ENCODE measurements at regions not wholly inside any gene's neighbourhood (a gene's known extent, or its start where the extent isn't known, plus 50 kb on each side); places are given as distances from the start of the nearest gene placed in this dataset.
A peak's percentile ranks its signal among the peaks of the same experiment; 100 is the strongest.
"Not testable (repeated sequence)": the region's sequence is repeated elsewhere in the genome, so short reads cannot be mapped to it uniquely, and the experiment has no call there.

- intact Hi-C loops (cut with DNase I; ENCODE audit: low total_unique reads) = no loop called here
- no peak for DNase-seq
- H3K9me3 ChIP-seq = no peaks in the 10 kb centered on the region
Measured at GRCh38 chr4:18608908-18609533, 587.5 kb upstream of the LCORL start.

DNA sequence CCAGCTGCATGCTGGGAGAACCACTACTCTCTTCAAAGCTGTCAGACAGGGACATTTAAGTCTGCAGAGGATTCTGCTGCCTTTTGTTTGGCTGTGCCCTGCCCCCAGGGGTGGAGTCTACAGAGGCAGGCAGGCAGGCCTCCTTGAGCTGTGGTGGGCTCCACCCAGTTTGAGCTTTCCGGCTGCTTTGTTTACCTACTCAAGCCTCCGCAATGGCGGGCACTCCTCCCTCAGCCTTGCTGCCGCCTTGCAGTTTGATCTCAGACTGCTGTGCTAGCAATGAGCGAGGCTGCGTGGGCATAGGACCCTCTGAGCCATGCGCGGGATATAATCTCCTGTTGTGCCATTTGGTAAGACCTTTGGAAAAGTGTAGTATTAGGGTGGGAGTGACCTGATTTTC is 581.1 kb upstream of the LCORL start:
- H3K36me3 ChIP-seq; H3K27ac ChIP-seq; H3K9me3 ChIP-seq; intact Hi-C loops (cut with DNase I; ENCODE audit: low total_unique reads); H3K4me1 ChIP-seq; H3K4me3 ChIP-seq; H3K27me3 ChIP-seq; DNase-seq: not testable (repeated sequence)
- 69 to 78% (median 76%) methylated on average over 8 of the region's 8 CpGs for WGBS, 5 donors

More at GRCh38 chr4:18608908-18609533, 587.5 kb upstream of the LCORL start:
- Histone ChIP-seq H3K4me1 (no peaks in the 10 kb centered on the region), H3K27me3 (no peaks in the 10 kb centered on the region), H3K4me3 (no peak overlapping the region), H3K27ac (no peak overlapping the region), H3K36me3 (no peaks in the 10 kb centered on the region)
- 55 to 72% (median 66%) methylated on average over 4 of the region's 4 CpGs for WGBS, 5 donors
- TF ChIP-seq EP300 (IDR thresholded peaks at IDR 0.05) = no peak
- no peak for TF ChIP-seq POLR2A (IDR thresholded peaks at IDR 0.05)
- no peak for TF ChIP-seq POLR2AphosphoS5 (IDR thresholded peaks at IDR 0.05)
- TF ChIP-seq CTCF (IDR thresholded peaks at IDR 0.05) = no peak

DNA sequence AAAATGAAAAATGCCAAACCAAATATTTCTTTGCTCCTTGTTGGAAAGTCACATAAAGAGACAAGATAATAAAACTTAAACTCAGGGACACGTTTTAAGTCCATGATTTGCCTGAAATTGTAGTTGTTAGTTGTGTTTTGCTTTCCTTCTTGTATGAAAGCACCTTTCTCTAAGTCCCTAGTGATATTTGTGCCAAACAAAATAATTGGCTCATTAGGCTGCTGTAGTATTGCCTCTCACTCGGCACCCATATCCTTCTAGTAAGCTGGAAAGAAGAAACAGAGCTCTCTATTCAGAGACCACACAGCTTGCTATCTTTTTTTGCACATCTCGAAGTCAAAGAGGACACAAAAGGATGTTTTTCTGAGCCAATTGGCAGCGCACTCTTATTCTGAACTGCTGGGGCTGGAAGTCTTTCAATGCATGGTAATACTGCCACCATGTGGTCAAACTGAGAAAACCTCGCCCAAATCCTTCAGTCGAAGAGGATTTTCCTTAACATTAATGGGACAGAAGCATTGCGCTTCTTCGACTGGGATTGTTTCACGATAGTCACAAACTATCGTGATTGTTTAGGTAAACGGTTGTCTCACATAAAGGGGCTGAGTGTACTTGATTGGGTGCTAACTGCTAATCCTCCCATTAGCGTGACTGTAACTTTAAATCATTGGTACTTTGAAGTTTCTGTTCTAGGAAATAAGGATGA is 571.9 kb upstream of the LCORL start:
- Histone ChIP-seq H3K9me3 (no peaks in the 10 kb centered on the region), H3K4me1 (peaks cover 0 to 7% (median 3%) of the 10 kb centered on the region in 4 donors), H3K27ac (no peak overlapping the region), H3K36me3 (no peaks in the 10 kb centered on the region), H3K27me3 (no peaks in the 10 kb centered on the region), H3K4me3 (no peak overlapping the region)
- 4 to 8% (median 4%) methylated on average over 12 of the region's 12 CpGs for WGBS, 5 donors
- intact Hi-C loops (cut with DNase I; ENCODE audit: low total_unique reads) = loop anchor here (10.0 kb wide), 1 partner anchor 769 kb away; no protein-coding TSS in a partner anchor
- TF ChIP-seq CTCF (IDR thresholded peaks at IDR 0.05) (peak in 5 of 7 experiments; percentile 66 to 85 (median 75)), POLR2AphosphoS5 (IDR thresholded peaks at IDR 0.05) (no peak)
- peak; percentile 49 to 90 for DNase-seq

DNA sequence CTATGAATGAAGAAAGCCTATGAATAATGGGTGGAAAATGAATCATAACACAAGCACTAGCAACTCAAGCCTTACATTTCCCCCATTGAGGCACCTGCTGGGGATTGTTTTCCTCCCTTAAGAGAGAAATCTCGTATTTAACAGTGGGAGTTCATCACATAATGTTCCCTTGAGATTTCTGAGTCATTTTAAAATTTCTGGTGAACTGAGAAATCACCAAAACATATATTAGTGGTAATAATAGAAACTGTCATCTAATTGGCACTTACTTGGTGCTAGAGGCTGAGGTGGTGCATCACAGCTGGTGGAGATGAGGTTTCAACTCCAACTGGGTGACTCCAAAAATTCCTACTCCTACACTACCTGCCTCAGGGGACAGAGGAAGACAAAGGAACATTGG is 561.3 kb upstream of the LCORL start:
- TF ChIP-seq POLR2A (IDR thresholded peaks at IDR 0.05) = no peak
- no peak for TF ChIP-seq EP300 (IDR thresholded peaks at IDR 0.05)
- TF ChIP-seq POLR2AphosphoS5 (IDR thresholded peaks at IDR 0.05) = no peak
- no peak for TF ChIP-seq CTCF (IDR thresholded peaks at IDR 0.05)
- Histone ChIP-seq H3K36me3 (no peaks in the 10 kb centered on the region), H3K9me3 (no peaks in the 10 kb centered on the region), H3K4me3 (no peak overlapping the region), H3K4me1 (no peaks in the 10 kb centered on the region), H3K27me3 (peaks cover 0 to 5% (median 0%) of the 10 kb centered on the region in 3 donors), H3K27ac (no peak overlapping the region)
- WGBS, 5 donors = 47 to 66% (median 53%) methylated on average over 1 of the region's 1 CpG
- DNase-seq = no peak
- intact Hi-C loops (cut with DNase I; ENCODE audit: low total_unique reads) = no loop called here

- TF ChIP-seq POLR2A (IDR thresholded peaks at IDR 0.05) (no peak), POLR2AphosphoS5 (IDR thresholded peaks at IDR 0.05) (no peak), CTCF (IDR thresholded peaks at IDR 0.05) (no peak), EP300 (IDR thresholded peaks at IDR 0.05) (no peak)
- no peak overlapping the region for H3K4me3 ChIP-seq
- H3K9me3 ChIP-seq = no peaks in the 10 kb centered on the region
- 61 to 74% (median 73%) methylated on average over 4 of the region's 4 CpGs for WGBS, 5 donors
- no peaks in the 10 kb centered on the region for H3K36me3 ChIP-seq
- H3K27me3 ChIP-seq = no peaks in the 10 kb centered on the region
- intact Hi-C loops (cut with DNase I; ENCODE audit: low total_unique reads) = no loop called here
- H3K4me1 ChIP-seq = no peaks in the 10 kb centered on the region
- DNase-seq = no peak
- no peak overlapping the region for H3K27ac ChIP-seq
Measured at GRCh38 chr4:18578307-18578706, 556.8 kb upstream of the LCORL start.
